Astrocyte (in vitro differentiated cells and primary cell): ENCODE measurements at regions not wholly inside any gene's neighbourhood (a gene's known extent, or its start where the extent isn't known, plus 50 kb on each side); places are given as distances from the start of the nearest gene placed in this dataset.

Source experiments
- DNase-seq: peaks from one replicate; pipeline ENCODE4 v3.0.0-alpha.2; 2010; ENCODE audit warnings: low read depth
- FAIRE-seq: peaks from 2 replicates; lab custom pipeline; 2011; peaks lifted over from hg19 to GRCh38; lab: Jason Lieb, UNC
- H2AFZ ChIP-seq: 2 replicates; pipeline ENCODE4 v1.6.0; 2012; ENCODE audit warnings: low read depth, low read length, inconsistent platforms
- H3K27ac ChIP-seq: 2 replicates; pipeline ENCODE4 v1.5.1; 2011; ENCODE audit warnings: low read depth, low read length, inconsistent platforms
- H3K27me3 ChIP-seq: 2 replicates; pipeline ENCODE4 v1.6.0; 2011; ENCODE audit warnings: low read length, inconsistent platforms; ENCODE audit not compliant: insufficient read depth
- H3K36me3 ChIP-seq: 2 replicates; pipeline ENCODE4 v1.5.1; 2011; ENCODE audit warnings: low read length, inconsistent platforms; ENCODE audit not compliant: insufficient read depth
- H3K4me1 ChIP-seq: 2 replicates; pipeline ENCODE4 v1.5.1; 2011; ENCODE audit warnings: low read length, inconsistent platforms; ENCODE audit not compliant: insufficient read depth
- H3K4me2 ChIP-seq: 2 replicates; pipeline ENCODE4 v1.6.0; 2012; ENCODE audit warnings: low read length, inconsistent platforms
- H3K4me3 ChIP-seq: 2 replicates; pipeline ENCODE4 v1.5.1; 2011; ENCODE audit warnings: low read depth, mild to moderate bottlenecking, low read length, inconsistent platforms; ENCODE audit not compliant: insufficient read depth
- H3K79me2 ChIP-seq: 2 replicates; pipeline ENCODE4 v1.6.0; 2012; ENCODE audit warnings: mild to moderate bottlenecking, low read length, inconsistent platforms; ENCODE audit not compliant: insufficient read depth
- H3K9ac ChIP-seq: 2 replicates; pipeline ENCODE4 v1.6.0; 2012; ENCODE audit warnings: mild to moderate bottlenecking, low read length, inconsistent platforms
- H3K9me3 ChIP-seq: 2 replicates; pipeline ENCODE4 v1.5.1; 2012; ENCODE audit warnings: low read depth, mild to moderate bottlenecking, low read length, inconsistent platforms; ENCODE audit not compliant: insufficient read depth
- H4K20me1 ChIP-seq: 2 replicates; pipeline ENCODE4 v1.6.0; 2012; ENCODE audit warnings: low read length, inconsistent platforms; ENCODE audit not compliant: insufficient read depth
- H3K27ac Mint-ChIP-seq: one replicate; pipeline ENCODE4 v1.8.0; 2021; ENCODE audit warnings: mild to moderate bottlenecking, mixed read lengths; ENCODE audit not compliant: unreplicated experiment
- H3K27me3 Mint-ChIP-seq: one replicate; pipeline ENCODE4 v1.8.0; 2021; ENCODE audit warnings: low read depth, mixed read lengths; ENCODE audit not compliant: unreplicated experiment
- H3K36me3 Mint-ChIP-seq: one replicate; pipeline ENCODE4 v1.8.0; 2021; ENCODE audit warnings: low read depth, mixed read lengths; ENCODE audit not compliant: unreplicated experiment
- H3K4me1 Mint-ChIP-seq: one replicate; pipeline ENCODE4 v1.8.0; 2021; ENCODE audit warnings: low read depth, mixed read lengths; ENCODE audit not compliant: unreplicated experiment
- H3K4me3 Mint-ChIP-seq: one replicate; pipeline ENCODE4 v1.8.0; 2021; ENCODE audit warnings: mild to moderate bottlenecking, moderate library complexity, mixed read lengths; ENCODE audit not compliant: unreplicated experiment
- H3K9me3 Mint-ChIP-seq: one replicate; pipeline ENCODE4 v1.8.0; 2021; ENCODE audit warnings: mild to moderate bottlenecking, mixed read lengths; ENCODE audit not compliant: unreplicated experiment
- EZH2 ChIP-seq: IDR thresholded peaks from 2 replicates; pipeline ENCODE4 v1.6.1; 2012; ENCODE audit warnings: mild to moderate bottlenecking, low read length, inconsistent platforms; ENCODE audit not compliant: insufficient read depth
- TF ChIP-seq, protein P1 (sequence below): IDR thresholded peaks from 2 replicates; pipeline ENCODE4 v1.5.1; 2011; ENCODE audit warnings: low read depth, mild to moderate bottlenecking, inconsistent platforms, low read length, moderate library complexity; ENCODE audit not compliant: insufficient read depth

GRCh38 chr3:68363796-68364195 is 568.6 kb downstream of the TAFA4 start:
- no peaks in the 10 kb centered on the region for H3K36me3 ChIP-seq
- H2AFZ ChIP-seq = no peak overlapping the region
- H3K27me3 ChIP-seq = no peaks in the 10 kb centered on the region
- Mint-ChIP-seq H3K36me3 (no peaks in the 10 kb centered on the region), H3K27ac (no peak overlapping the region), H3K4me1 (peaks cover 4% of the 10 kb centered on the region), H3K27me3 (no peaks in the 10 kb centered on the region), H3K4me3 (no peak overlapping the region), H3K9me3 (no peaks in the 10 kb centered on the region)
- no peak overlapping the region for H3K27ac ChIP-seq
- H3K4me2 ChIP-seq = no peak overlapping the region
- no peaks in the 10 kb centered on the region for H3K79me2 ChIP-seq
- DNase-seq (no peak), FAIRE-seq (no peak)
- no peaks in the 10 kb centered on the region for H4K20me1 ChIP-seq
- H3K4me1 ChIP-seq = no peaks in the 10 kb centered on the region
- H3K9me3 ChIP-seq = no peaks in the 10 kb centered on the region
- H3K9ac ChIP-seq = no peak overlapping the region
- TF ChIP-seq, protein P1, sequence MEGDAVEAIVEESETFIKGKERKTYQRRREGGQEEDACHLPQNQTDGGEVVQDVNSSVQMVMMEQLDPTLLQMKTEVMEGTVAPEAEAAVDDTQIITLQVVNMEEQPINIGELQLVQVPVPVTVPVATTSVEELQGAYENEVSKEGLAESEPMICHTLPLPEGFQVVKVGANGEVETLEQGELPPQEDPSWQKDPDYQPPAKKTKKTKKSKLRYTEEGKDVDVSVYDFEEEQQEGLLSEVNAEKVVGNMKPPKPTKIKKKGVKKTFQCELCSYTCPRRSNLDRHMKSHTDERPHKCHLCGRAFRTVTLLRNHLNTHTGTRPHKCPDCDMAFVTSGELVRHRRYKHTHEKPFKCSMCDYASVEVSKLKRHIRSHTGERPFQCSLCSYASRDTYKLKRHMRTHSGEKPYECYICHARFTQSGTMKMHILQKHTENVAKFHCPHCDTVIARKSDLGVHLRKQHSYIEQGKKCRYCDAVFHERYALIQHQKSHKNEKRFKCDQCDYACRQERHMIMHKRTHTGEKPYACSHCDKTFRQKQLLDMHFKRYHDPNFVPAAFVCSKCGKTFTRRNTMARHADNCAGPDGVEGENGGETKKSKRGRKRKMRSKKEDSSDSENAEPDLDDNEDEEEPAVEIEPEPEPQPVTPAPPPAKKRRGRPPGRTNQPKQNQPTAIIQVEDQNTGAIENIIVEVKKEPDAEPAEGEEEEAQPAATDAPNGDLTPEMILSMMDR = no peak
- TF ChIP-seq EZH2 = no peak
- no peak overlapping the region for H3K4me3 ChIP-seq

- Histone ChIP-seq H3K36me3 (no peaks in the 10 kb centered on the region), H3K4me3 (no peak overlapping the region), H3K27ac (no peak overlapping the region), H3K27me3 (no peaks in the 10 kb centered on the region), H4K20me1 (no peaks in the 10 kb centered on the region), H3K4me2 (no peak overlapping the region), H3K9me3 (no peaks in the 10 kb centered on the region), H2AFZ (no peak overlapping the region), H3K9ac (no peak overlapping the region), H3K4me1 (no peaks in the 10 kb centered on the region), H3K79me2 (no peaks in the 10 kb centered on the region)
- Mint-ChIP-seq H3K27ac (no peak overlapping the region), H3K4me1 (peaks cover 4% of the 10 kb centered on the region), H3K9me3 (no peaks in the 10 kb centered on the region), H3K4me3 (no peak overlapping the region), H3K27me3 (no peaks in the 10 kb centered on the region), H3K36me3 (no peaks in the 10 kb centered on the region)
- TF ChIP-seq, protein P1 = no peak
- no peak for TF ChIP-seq EZH2
- DNase-seq (no peak), FAIRE-seq (no peak)
These were observed 571.9 kb downstream of the TAFA4 start for GRCh38 chr3:68360492-68360891.

DNA sequence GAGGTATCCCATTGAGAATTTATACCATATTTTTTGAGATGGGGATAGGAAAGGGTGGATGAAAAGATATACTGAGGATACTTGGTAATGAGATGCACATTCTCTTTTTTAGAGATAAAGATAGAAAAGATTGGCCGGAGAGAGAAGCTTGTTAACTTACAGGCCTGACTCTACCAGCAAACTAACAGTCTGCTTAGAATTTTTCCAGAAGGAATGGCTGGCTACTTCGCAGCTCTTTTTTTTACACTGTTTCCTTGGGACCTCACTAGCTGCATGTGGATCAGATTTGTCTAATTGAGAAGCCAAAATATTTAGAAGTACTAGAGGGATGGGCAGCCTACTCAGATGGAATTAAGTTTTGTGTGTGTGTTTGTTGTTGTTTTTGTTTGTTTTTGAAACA is 586.6 kb downstream of the TAFA4 start:
- Histone ChIP-seq H2AFZ (no peak overlapping the region), H3K4me2 (no peak overlapping the region), H3K36me3 (no peaks in the 10 kb centered on the region), H3K79me2 (no peaks in the 10 kb centered on the region), H3K4me3 (no peak overlapping the region), H3K9me3 (peaks cover 3% of the 10 kb centered on the region), H4K20me1 (no peaks in the 10 kb centered on the region), H3K4me1 (no peaks in the 10 kb centered on the region), H3K27me3 (no peaks in the 10 kb centered on the region), H3K27ac (no peak overlapping the region), H3K9ac (no peak overlapping the region)
- Mint-ChIP-seq H3K9me3 (no peaks in the 10 kb centered on the region), H3K27me3 (no peaks in the 10 kb centered on the region), H3K4me1 (no peaks in the 10 kb centered on the region), H3K4me3 (no peak overlapping the region), H3K27ac (no peak overlapping the region), H3K36me3 (no peaks in the 10 kb centered on the region)
- FAIRE-seq = no peak
- DNase-seq = no peak
- TF ChIP-seq, protein P1 = no peak
- TF ChIP-seq EZH2 = no peak
